ENCODE measurements at regions not wholly inside any gene's neighbourhood (a gene's known extent, or its start where the extent isn't known, plus 50 kb on each side); places are given as distances from the start of the nearest gene placed in this dataset.

- Histone ChIP-seq H3K4me3 (ENCODE audit: low read length in 2 of 2) (no peak overlapping the region), H3K27ac (ENCODE audit: low read depth in 1 of 2, low read length in 1 of 2) (no peak overlapping the region), H3K4me1 (ENCODE audit: control insufficient read depth in 2 of 2, insufficient read depth in 2 of 2, low read length in 2 of 2) (no peaks in the 10 kb centered on the region), H3K27me3 (ENCODE audit: control insufficient read depth in 2 of 2, insufficient read depth in 1 of 2, low read length in 1 of 2) (peaks cover 0 to 6% of the 10 kb centered on the region in 2 donors), H3K36me3 (ENCODE audit: control insufficient read depth in 2 of 2, insufficient read depth in 2 of 2, low read length in 1 of 2) (no peaks in the 10 kb centered on the region), H3K9me3 (ENCODE audit: control insufficient read depth in 2 of 2, insufficient read depth in 1 of 2, low read length in 1 of 2) (no peaks in the 10 kb centered on the region)
- WGBS, result 70% methylated on average over 2 of the region's 2 CpGs
- no peak for DNase-seq (ENCODE audit: low read depth in 6 of 9, low spot score in 9 of 9)
Measured at GRCh38 chr14:96727073-96727472, 70.1 kb upstream of the VRK1 start.

GRCh38 chr14:96727491-96727890, 69.7 kb upstream of the VRK1 start:
- H3K27me3 ChIP-seq (ENCODE audit: control insufficient read depth in 2 of 2, insufficient read depth in 1 of 2, low read length in 1 of 2), result peaks cover 0 to 10% of the 10 kb centered on the region in 2 donors
- WGBS, result 82% methylated on average over 3 of the region's 3 CpGs
- no peak overlapping the region for H3K4me3 ChIP-seq (ENCODE audit: low read length in 2 of 2)
- no peaks in the 10 kb centered on the region for H3K4me1 ChIP-seq (ENCODE audit: control insufficient read depth in 2 of 2, insufficient read depth in 2 of 2, low read length in 2 of 2)
- no peaks in the 10 kb centered on the region for H3K36me3 ChIP-seq (ENCODE audit: control insufficient read depth in 2 of 2, insufficient read depth in 2 of 2, low read length in 1 of 2)
- H3K27ac ChIP-seq (ENCODE audit: low read depth in 1 of 2, low read length in 1 of 2), result no peak overlapping the region
- H3K9me3 ChIP-seq (ENCODE audit: control insufficient read depth in 2 of 2, insufficient read depth in 1 of 2, low read length in 1 of 2), result no peaks in the 10 kb centered on the region
- no peak for DNase-seq (ENCODE audit: low read depth in 6 of 9, low spot score in 9 of 9)

DNA sequence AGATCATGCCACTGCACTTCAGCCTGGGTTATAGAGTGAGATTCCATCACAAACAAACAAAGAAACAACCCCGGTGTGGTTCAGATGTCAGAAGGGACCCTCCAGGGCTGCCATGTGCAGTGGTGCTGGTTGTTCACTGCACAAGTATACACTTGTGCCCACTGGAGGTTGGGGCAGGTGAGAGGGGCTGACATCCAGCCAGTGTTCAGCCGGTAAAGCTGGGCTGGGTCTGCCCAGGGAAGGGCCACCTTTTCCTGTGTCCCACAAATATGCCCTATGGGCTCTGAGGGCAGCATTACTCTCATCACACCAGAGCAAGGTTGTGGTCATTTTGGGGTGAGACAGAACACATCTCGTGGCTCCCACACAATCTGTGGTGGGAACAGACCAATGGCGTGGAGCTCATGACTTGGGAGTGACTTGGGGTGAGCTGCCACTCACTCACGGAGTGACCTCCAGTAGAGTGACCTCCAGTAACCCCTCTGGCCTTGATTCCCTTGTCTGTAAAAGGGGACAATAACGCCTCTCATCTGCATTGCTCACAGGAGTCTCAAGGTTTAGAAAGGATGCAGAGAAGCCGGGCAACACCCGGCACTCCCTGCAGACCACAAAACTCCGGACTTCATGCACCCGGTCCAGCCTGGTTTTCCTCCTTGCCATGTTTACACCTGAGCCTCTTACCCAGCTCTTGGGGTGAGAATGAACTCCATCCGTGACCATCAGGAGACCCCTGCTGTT, 69.0 kb upstream of the VRK1 start:
- H3K4me3 ChIP-seq (ENCODE audit: low read length in 2 of 2), result no peak overlapping the region
- no peaks in the 10 kb centered on the region for H3K4me1 ChIP-seq (ENCODE audit: control insufficient read depth in 2 of 2, insufficient read depth in 2 of 2, low read length in 2 of 2)
- H3K27me3 ChIP-seq (ENCODE audit: control insufficient read depth in 2 of 2, insufficient read depth in 1 of 2, low read length in 1 of 2), result peaks cover 2 to 10% of the 10 kb centered on the region in 2 donors
- no peak overlapping the region for H3K27ac ChIP-seq (ENCODE audit: low read depth in 1 of 2, low read length in 1 of 2)
- H3K9me3 ChIP-seq (ENCODE audit: control insufficient read depth in 2 of 2, insufficient read depth in 1 of 2, low read length in 1 of 2), result no peaks in the 10 kb centered on the region
- H3K36me3 ChIP-seq (ENCODE audit: control insufficient read depth in 2 of 2, insufficient read depth in 2 of 2, low read length in 1 of 2), result no peaks in the 10 kb centered on the region
- 89% methylated on average over 11 of the region's 11 CpGs for WGBS
- no peak for DNase-seq (ENCODE audit: low read depth in 6 of 9, low spot score in 9 of 9)

DNA sequence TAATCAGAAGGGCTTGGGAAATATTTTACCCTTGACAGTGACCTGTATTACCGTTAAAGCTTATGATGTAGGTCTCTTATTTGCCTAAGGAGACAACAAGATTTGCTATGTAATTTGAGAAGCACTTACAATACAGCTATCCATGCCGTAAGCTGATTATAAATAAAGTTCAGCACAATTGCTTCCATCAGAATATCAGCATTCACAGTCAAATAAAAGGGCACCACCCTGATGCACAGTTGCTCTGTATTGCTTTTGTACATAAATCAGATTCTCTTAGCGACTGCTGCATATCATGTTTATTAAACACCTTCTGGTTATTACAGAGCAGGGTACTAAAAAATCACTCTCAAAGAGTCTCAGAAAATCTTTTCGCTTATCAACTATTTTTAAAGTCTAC, 67.3 kb upstream of the VRK1 start:
- Histone ChIP-seq H3K9me3 (ENCODE audit: control insufficient read depth in 2 of 2, insufficient read depth in 1 of 2, low read length in 1 of 2) (no peaks in the 10 kb centered on the region), H3K4me3 (ENCODE audit: low read length in 2 of 2) (no peak overlapping the region), H3K36me3 (ENCODE audit: control insufficient read depth in 2 of 2, insufficient read depth in 2 of 2, low read length in 1 of 2) (no peaks in the 10 kb centered on the region), H3K4me1 (ENCODE audit: control insufficient read depth in 2 of 2, insufficient read depth in 2 of 2, low read length in 2 of 2) (no peaks in the 10 kb centered on the region), H3K27me3 (ENCODE audit: control insufficient read depth in 2 of 2, insufficient read depth in 1 of 2, low read length in 1 of 2) (peaks cover 5 to 22% of the 10 kb centered on the region in 2 donors), H3K27ac (ENCODE audit: low read depth in 1 of 2, low read length in 1 of 2) (no peak overlapping the region)
- 94% methylated on average over 4 of the region's 4 CpGs for WGBS
- DNase-seq (ENCODE audit: low read depth in 6 of 9, low spot score in 9 of 9), result no peak

- H3K36me3 ChIP-seq (ENCODE audit: control insufficient read depth in 2 of 2, insufficient read depth in 2 of 2, low read length in 1 of 2), result no peaks in the 10 kb centered on the region
- H3K4me1 ChIP-seq (ENCODE audit: control insufficient read depth in 2 of 2, insufficient read depth in 2 of 2, low read length in 2 of 2), result no peaks in the 10 kb centered on the region
- no peak overlapping the region for H3K4me3 ChIP-seq (ENCODE audit: low read length in 2 of 2)
- no peak overlapping the region for H3K27ac ChIP-seq (ENCODE audit: low read depth in 1 of 2, low read length in 1 of 2)
- WGBS, result 94% methylated on average over 7 of the region's 7 CpGs
- peaks cover 5 to 27% of the 10 kb centered on the region in 2 donors for H3K27me3 ChIP-seq (ENCODE audit: control insufficient read depth in 2 of 2, insufficient read depth in 1 of 2, low read length in 1 of 2)
- no peak for DNase-seq (ENCODE audit: low read depth in 6 of 9, low spot score in 9 of 9)
- H3K9me3 ChIP-seq (ENCODE audit: control insufficient read depth in 2 of 2, insufficient read depth in 1 of 2, low read length in 1 of 2), result no peaks in the 10 kb centered on the region
Measured at GRCh38 chr14:96730386-96730785, 66.8 kb upstream of the VRK1 start.

DNA sequence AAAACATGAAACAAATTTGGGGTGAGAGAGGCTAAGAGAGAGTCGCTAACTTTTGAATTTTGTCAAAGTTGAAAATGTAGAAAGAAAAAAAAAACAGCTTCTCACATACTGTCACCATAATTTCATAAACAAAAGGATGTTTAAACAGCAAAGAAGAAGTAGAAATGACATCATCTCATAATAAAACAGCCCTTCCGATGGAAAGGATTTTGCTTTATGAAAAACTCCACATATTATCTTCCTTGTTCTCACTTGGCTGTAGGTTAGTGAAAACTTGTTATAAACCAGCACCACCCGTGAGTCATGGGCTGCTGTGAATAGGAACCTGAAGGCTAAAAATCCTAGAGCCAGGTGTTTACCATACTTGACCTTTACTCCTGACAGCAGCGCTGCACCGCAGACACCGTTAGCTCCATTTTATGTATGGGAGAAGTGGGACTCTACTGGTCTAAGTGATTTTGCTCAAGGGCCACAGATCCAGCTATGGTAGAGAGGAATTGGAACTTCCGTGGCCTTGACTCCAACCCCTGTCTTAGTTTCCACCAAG, 63.0 kb upstream of the VRK1 start:
- Histone ChIP-seq H3K27me3 (ENCODE audit: control insufficient read depth in 2 of 2, insufficient read depth in 1 of 2, low read length in 1 of 2) (peaks cover 8 to 57% of the 10 kb centered on the region in 2 donors), H3K9me3 (ENCODE audit: control insufficient read depth in 2 of 2, insufficient read depth in 1 of 2, low read length in 1 of 2) (no peaks in the 10 kb centered on the region), H3K27ac (ENCODE audit: low read depth in 1 of 2, low read length in 1 of 2) (no peak overlapping the region), H3K4me3 (ENCODE audit: low read length in 2 of 2) (no peak overlapping the region), H3K4me1 (ENCODE audit: control insufficient read depth in 2 of 2, insufficient read depth in 2 of 2, low read length in 2 of 2) (no peaks in the 10 kb centered on the region), H3K36me3 (ENCODE audit: control insufficient read depth in 2 of 2, insufficient read depth in 2 of 2, low read length in 1 of 2) (no peaks in the 10 kb centered on the region)
- 94% methylated on average over 7 of the region's 7 CpGs for WGBS
- no peak for DNase-seq (ENCODE audit: low read depth in 6 of 9, low spot score in 9 of 9)

GRCh38 chr14:96735526-96735925, 61.7 kb upstream of the VRK1 start:
- Histone ChIP-seq H3K9me3 (ENCODE audit: control insufficient read depth in 2 of 2, insufficient read depth in 1 of 2, low read length in 1 of 2) (no peaks in the 10 kb centered on the region), H3K27me3 (ENCODE audit: control insufficient read depth in 2 of 2, insufficient read depth in 1 of 2, low read length in 1 of 2) (peaks cover 14 to 68% of the 10 kb centered on the region in 2 donors), H3K36me3 (ENCODE audit: control insufficient read depth in 2 of 2, insufficient read depth in 2 of 2, low read length in 1 of 2) (no peaks in the 10 kb centered on the region), H3K27ac (ENCODE audit: low read depth in 1 of 2, low read length in 1 of 2) (no peak overlapping the region), H3K4me1 (ENCODE audit: control insufficient read depth in 2 of 2, insufficient read depth in 2 of 2, low read length in 2 of 2) (no peaks in the 10 kb centered on the region), H3K4me3 (ENCODE audit: low read length in 2 of 2) (no peak overlapping the region)
- DNase-seq (ENCODE audit: low read depth in 6 of 9, low spot score in 9 of 9), result no peak
- 88% methylated on average over 5 of the region's 5 CpGs for WGBS

GRCh38 chr14:96736439-96736838, 60.7 kb upstream of the VRK1 start:
- DNase-seq (ENCODE audit: low read depth in 6 of 9, low spot score in 9 of 9), result no peak
- Histone ChIP-seq H3K36me3 (ENCODE audit: control insufficient read depth in 2 of 2, insufficient read depth in 2 of 2, low read length in 1 of 2) (no peaks in the 10 kb centered on the region), H3K4me3 (ENCODE audit: low read length in 2 of 2) (no peak overlapping the region), H3K27ac (ENCODE audit: low read depth in 1 of 2, low read length in 1 of 2) (no peak overlapping the region), H3K27me3 (ENCODE audit: control insufficient read depth in 2 of 2, insufficient read depth in 1 of 2, low read length in 1 of 2) (peaks cover 23 to 77% of the 10 kb centered on the region in 2 donors), H3K4me1 (ENCODE audit: control insufficient read depth in 2 of 2, insufficient read depth in 2 of 2, low read length in 2 of 2) (peaks cover 0 to 4% of the 10 kb centered on the region in 2 donors), H3K9me3 (ENCODE audit: control insufficient read depth in 2 of 2, insufficient read depth in 1 of 2, low read length in 1 of 2) (no peaks in the 10 kb centered on the region)
- WGBS, result 69% methylated on average over 12 of the region's 12 CpGs

DNA sequence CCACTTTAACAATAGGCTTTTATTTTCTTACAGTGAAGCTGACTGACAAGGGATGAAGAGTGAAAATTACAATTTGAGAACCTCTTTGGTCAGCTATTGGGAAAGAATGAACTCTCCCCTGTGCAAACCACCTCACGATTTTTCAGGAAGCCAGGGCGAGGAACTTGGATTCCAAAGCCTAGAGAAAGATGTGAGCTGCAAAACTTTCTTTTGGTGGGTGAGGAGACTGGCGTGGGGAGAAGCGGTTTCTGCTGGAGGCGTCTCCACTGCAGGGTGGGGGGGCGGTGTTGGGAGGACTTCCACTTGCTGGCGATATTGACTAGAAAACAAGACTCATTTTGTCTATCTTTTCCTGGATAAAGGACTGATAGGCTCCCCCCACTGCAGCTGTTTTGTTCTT, 59.3 kb upstream of the VRK1 start:
- 15% methylated on average over 7 of the region's 7 CpGs for WGBS
- H3K4me3 ChIP-seq (ENCODE audit: low read length in 2 of 2), result no peak overlapping the region
- no peak overlapping the region for H3K27ac ChIP-seq (ENCODE audit: low read depth in 1 of 2, low read length in 1 of 2)
- peaks cover 0 to 4% of the 10 kb centered on the region in 2 donors for H3K4me1 ChIP-seq (ENCODE audit: control insufficient read depth in 2 of 2, insufficient read depth in 2 of 2, low read length in 2 of 2)
- peaks cover 36 to 88% of the 10 kb centered on the region in 2 donors for H3K27me3 ChIP-seq (ENCODE audit: control insufficient read depth in 2 of 2, insufficient read depth in 1 of 2, low read length in 1 of 2)
- DNase-seq (ENCODE audit: low read depth in 6 of 9, low spot score in 9 of 9), result no peak
- no peaks in the 10 kb centered on the region for H3K36me3 ChIP-seq (ENCODE audit: control insufficient read depth in 2 of 2, insufficient read depth in 2 of 2, low read length in 1 of 2)
- H3K9me3 ChIP-seq (ENCODE audit: control insufficient read depth in 2 of 2, insufficient read depth in 1 of 2, low read length in 1 of 2), result no peaks in the 10 kb centered on the region
